ENCODE measurements at regions not wholly inside any gene's neighbourhood (a gene's known extent, or its start where the extent isn't known, plus 50 kb on each side); places are given as distances from the start of the nearest gene placed in this dataset.

DNA sequence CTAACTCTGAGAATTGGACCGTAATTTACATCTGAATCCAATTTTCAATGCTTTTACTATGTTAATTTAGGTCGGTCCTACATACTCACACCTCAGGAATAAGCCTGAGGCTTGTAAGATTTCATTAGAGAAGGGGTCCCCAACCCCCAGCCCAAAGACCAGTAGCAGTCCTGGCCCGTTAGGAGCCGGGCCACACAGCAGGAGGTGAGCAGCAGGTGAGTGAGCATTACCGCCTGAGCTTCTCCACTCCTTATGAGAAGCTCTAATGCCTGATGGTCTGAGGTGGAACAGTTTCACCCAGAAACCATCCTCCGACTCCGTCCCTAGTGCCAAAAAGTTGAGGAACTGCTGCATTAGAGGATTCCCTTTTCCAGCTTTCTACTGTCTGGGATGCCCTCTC, 757.3 kb downstream of the SI start:
- TF ChIP-seq, protein P1, sequence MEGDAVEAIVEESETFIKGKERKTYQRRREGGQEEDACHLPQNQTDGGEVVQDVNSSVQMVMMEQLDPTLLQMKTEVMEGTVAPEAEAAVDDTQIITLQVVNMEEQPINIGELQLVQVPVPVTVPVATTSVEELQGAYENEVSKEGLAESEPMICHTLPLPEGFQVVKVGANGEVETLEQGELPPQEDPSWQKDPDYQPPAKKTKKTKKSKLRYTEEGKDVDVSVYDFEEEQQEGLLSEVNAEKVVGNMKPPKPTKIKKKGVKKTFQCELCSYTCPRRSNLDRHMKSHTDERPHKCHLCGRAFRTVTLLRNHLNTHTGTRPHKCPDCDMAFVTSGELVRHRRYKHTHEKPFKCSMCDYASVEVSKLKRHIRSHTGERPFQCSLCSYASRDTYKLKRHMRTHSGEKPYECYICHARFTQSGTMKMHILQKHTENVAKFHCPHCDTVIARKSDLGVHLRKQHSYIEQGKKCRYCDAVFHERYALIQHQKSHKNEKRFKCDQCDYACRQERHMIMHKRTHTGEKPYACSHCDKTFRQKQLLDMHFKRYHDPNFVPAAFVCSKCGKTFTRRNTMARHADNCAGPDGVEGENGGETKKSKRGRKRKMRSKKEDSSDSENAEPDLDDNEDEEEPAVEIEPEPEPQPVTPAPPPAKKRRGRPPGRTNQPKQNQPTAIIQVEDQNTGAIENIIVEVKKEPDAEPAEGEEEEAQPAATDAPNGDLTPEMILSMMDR (conservative IDR thresholded peaks at IDR 0.05; ENCODE audit: low read depth, low read length): no peak
- TF ChIP-seq EZH2 (IDR thresholded peaks at IDR 0.05; ENCODE audit: borderline replicate concordance, low read depth, low read length, poor library complexity, severe bottlenecking): no peak

Measured in A673 (cell line).